GM19023 (cell line): ENCODE measurements at regions not wholly inside any gene's neighbourhood (a gene's known extent, or its start where the extent isn't known, plus 50 kb on each side); places are given as distances from the start of the nearest gene placed in this dataset.

Experiments
- ATAC-seq: cut with Tn5 transposase; IDR thresholded peaks from one replicate; pipeline ENCODE4 v1.9.1; 2021; ENCODE audit warnings: mild to moderate bottlenecking, moderate library complexity; ENCODE audit not compliant: unreplicated experiment

GRCh38 chr7:10085231-10085630 lies 888.4 kb upstream of the PHF14 start:
- no peak for ATAC-seq

- ATAC-seq, result no peak
Measured at GRCh38 chr7:10100572-10100971, 873.1 kb upstream of the PHF14 start.

GRCh38 chr7:10101351-10101750 lies 872.3 kb upstream of the PHF14 start:
- no peak for ATAC-seq

- no peak for ATAC-seq
Measured at GRCh38 chr7:10104292-10104691, 869.4 kb upstream of the PHF14 start.

- ATAC-seq, result no peak
Measured at GRCh38 chr7:10106609-10107008, 867.1 kb upstream of the PHF14 start.

- ATAC-seq, result no peak
Measured at GRCh38 chr7:10116511-10116910, 857.2 kb upstream of the PHF14 start.

GRCh38 chr7:10117815-10118214 lies 855.9 kb upstream of the PHF14 start:
- no peak for ATAC-seq

GRCh38 chr7:10120936-10121335 lies 852.7 kb upstream of the PHF14 start:
- ATAC-seq, result no peak

- ATAC-seq, result no peak
Measured at GRCh38 chr7:10121631-10122030, 852.0 kb upstream of the PHF14 start.

- no peak for ATAC-seq
Measured at GRCh38 chr7:10122551-10123100, 851.0 kb upstream of the PHF14 start.

- ATAC-seq, result no peak
Measured at GRCh38 chr7:10128748-10129147, 844.9 kb upstream of the PHF14 start.

- no peak for ATAC-seq
Measured at GRCh38 chr7:10138087-10138854, 835.4 kb upstream of the PHF14 start.

- ATAC-seq, result no peak
Measured at GRCh38 chr7:10146271-10146670, 827.4 kb upstream of the PHF14 start.

- ATAC-seq, result no peak
Measured at GRCh38 chr7:10156972-10157371, 816.7 kb upstream of the PHF14 start.

- no peak for ATAC-seq
Measured at GRCh38 chr7:10181996-10182395, 791.7 kb upstream of the PHF14 start.

- ATAC-seq, result no peak
Measured at GRCh38 chr7:10192074-10192473, 781.6 kb upstream of the PHF14 start.

GRCh38 chr7:10205696-10206095 lies 768.0 kb upstream of the PHF14 start:
- no peak for ATAC-seq

GRCh38 chr7:10210000-10210399 lies 763.7 kb upstream of the PHF14 start:
- ATAC-seq, result no peak

- no peak for ATAC-seq
Measured at GRCh38 chr7:10211016-10211415, 762.7 kb upstream of the PHF14 start.

GRCh38 chr7:10211861-10212260 lies 761.8 kb upstream of the PHF14 start:
- no peak for ATAC-seq

- no peak for ATAC-seq
Measured at GRCh38 chr7:10212649-10213048, 761.0 kb upstream of the PHF14 start.

GRCh38 chr7:10216462-10216861 lies 757.2 kb upstream of the PHF14 start:
- no peak for ATAC-seq

- no peak for ATAC-seq
Measured at GRCh38 chr7:10221084-10221483, 752.6 kb upstream of the PHF14 start.
